GM12892 (cell line): ENCODE measurements at regions not wholly inside any gene's neighbourhood (a gene's known extent, or its start where the extent isn't known, plus 50 kb on each side); places are given as distances from the start of the nearest gene placed in this dataset.

Experiments used
- DNase-seq: peaks from one replicate; pipeline ENCODE4 v3.0.0; 2011; ENCODE audit not compliant: insufficient read length
- FAIRE-seq: peaks from 2 replicates; lab custom pipeline; 2011; peaks lifted over from hg19 to GRCh38; lab: Jason Lieb, UNC
- POLR2A ChIP-seq: IDR thresholded peaks from 2 replicates; pipeline ENCODE4 v1.6.1; 2011; ENCODE audit warnings: low read depth, low read length, control low read depth
- POLR2AphosphoS5 ChIP-seq: IDR thresholded peaks from 2 replicates; pipeline ENCODE4 v1.6.1; 2011; ENCODE audit warnings: low read depth, low read length, control low read depth
- TAF1 ChIP-seq: IDR thresholded peaks from 2 replicates; pipeline ENCODE4 v1.6.1; 2011; ENCODE audit warnings: low read depth, mild to moderate bottlenecking, control low read depth, low read length, borderline replicate concordance

DNA sequence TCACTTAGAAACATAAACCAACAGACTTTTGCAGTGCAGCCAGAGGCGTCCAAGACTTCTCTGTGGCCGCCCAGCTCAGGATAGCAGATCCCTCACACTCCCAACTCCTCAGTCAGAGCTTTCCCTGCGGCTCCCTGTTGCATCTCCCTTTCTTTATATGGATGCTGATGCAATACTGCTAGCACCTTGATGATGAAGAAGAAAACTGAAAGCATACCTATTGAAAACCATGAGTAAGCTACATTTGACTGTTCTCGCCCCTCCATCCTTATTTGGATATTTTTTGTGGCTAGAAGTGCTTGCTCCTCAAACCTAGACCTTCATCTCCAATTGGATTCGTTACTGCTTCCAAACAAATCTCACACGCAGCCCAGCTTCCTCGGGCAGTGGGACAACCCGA lies 57.3 kb upstream of the UBL3 start:
- TF ChIP-seq POLR2AphosphoS5: no peak
- no peak for TF ChIP-seq TAF1
- TF ChIP-seq POLR2A: no peak
- DNase-seq (no peak), FAIRE-seq (no peak)

DNA sequence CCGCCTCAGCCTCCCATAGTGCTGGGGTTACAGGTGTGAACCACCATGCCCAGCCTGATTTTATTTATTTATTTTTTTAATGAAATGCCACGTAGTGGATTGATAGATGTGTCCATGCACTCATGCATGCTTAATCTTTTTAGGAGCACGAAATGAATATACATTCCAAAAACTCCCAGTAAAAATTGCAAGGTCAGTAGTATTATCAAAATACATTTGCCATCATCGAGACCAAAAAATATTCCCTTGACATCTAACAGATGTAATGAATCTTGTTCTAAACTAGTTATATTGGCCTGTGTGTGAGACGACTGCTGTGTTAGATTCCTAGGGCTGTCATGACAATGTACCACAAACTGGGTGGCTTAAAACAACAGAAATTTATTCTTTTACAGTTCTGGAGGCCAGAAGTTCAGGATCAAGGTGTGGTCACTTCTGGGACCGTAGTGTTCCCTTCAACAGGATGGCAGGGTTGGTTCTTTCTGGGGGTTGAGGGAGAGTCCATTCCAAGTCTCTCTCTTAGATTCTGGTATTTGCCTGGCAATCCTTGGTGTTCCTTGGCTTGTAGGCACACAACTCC lies 56.1 kb upstream of the UBL3 start:
- FAIRE-seq (no peak), DNase-seq (no peak)
- no peak for TF ChIP-seq POLR2AphosphoS5
- TF ChIP-seq POLR2A: no peak
- TF ChIP-seq TAF1: no peak

DNA sequence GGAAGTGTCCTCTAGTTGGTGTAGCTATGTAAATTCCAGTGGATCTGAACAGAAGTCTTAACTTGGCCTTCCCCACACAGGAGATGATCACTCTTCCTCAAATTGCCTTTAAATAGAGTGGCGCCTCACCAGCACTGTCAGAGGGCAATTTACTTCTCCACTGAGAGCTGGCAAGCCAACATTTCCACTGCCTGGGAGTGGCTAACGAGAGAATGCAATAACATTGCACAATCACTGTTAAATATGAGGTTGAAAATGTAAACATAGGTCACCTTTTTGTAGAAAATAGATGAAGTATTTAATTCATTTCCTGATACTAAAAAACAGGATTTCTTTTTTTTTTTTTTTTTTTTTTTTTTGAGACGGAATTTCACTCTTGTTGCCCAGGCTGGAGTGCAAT lies 55.4 kb upstream of the UBL3 start:
- no peak for FAIRE-seq
- no peak for TF ChIP-seq TAF1
- TF ChIP-seq POLR2A: no peak
- no peak for TF ChIP-seq POLR2AphosphoS5
- no peak for DNase-seq

DNA sequence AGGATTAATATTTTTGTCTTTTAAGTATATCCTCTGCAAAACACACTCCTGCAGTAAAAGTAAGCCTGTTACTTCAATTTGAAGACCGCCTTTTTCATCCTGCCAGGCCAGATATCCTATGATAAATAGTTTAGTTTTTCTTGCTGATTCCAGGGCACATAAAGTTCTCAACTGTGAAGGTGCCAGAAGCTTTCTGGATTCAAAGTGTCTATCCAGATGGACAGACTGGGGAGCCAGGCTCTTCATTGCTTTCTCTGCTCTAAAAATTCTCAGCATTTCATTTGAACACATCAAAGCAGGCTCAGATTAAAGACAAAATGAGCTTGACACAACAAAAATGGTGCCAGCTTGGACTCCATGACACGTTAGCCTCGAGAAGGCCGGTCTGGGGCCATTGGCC lies 53.6 kb upstream of the UBL3 start:
- no peak for TF ChIP-seq POLR2AphosphoS5
- TF ChIP-seq TAF1: no peak
- no peak for TF ChIP-seq POLR2A
- FAIRE-seq (no peak), DNase-seq (no peak)

DNA sequence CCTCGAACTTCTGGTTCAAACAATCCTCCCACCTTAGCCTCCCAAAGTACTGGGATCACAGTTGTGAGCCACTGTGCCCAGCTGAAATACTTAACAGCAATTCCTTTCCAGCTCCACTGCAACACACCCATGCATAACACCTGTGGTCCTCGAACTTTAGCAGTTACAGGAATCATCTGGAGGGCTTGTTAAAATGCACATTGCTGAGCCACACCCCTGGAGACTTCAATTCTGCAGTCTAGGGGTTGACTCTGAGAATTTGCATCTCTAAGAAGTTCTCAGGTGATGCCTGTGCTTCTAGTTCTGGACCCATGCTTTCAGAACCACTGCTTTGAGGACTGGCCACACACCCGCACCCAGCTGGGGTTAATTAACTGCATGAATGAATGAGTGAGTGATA lies 53.1 kb upstream of the UBL3 start:
- TF ChIP-seq TAF1 (no peak), POLR2A (no peak), POLR2AphosphoS5 (no peak)
- DNase-seq (no peak), FAIRE-seq (no peak)

DNA sequence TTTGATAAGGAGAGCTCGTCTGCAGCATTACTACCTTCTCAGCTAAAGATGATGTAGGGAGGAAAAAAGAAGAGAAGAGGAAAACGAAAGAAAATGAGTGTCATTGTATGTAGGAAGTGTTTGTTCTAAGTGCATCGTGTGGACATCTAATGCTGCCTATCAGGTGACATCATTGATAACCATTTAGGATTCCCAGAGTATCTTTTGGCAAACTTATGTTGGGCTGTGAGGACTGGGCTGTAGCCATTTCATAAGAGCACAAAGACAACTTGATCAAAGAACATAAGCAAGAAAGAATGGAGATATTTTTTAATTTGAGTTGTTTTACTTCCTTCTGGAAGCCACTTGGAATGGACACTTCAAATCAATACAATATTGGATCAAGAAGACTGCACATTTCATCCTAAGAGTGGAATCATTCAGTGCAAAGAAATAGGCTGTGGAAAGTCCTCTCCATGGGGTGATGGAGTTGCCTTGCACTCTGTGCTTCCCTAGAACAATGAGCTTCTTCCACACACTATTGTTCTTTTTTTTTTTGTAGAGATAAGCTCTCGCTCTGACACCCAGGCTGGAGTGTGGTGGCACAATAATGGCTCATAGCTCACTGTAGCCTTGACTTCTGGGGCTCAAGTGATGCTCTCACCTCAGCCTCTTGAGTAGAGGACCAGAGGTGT lies 52.4 kb upstream of the UBL3 start:
- DNase-seq: no peak
- no peak for TF ChIP-seq TAF1
- no peak for TF ChIP-seq POLR2A
- no peak for TF ChIP-seq POLR2AphosphoS5
- no peak for FAIRE-seq

DNA sequence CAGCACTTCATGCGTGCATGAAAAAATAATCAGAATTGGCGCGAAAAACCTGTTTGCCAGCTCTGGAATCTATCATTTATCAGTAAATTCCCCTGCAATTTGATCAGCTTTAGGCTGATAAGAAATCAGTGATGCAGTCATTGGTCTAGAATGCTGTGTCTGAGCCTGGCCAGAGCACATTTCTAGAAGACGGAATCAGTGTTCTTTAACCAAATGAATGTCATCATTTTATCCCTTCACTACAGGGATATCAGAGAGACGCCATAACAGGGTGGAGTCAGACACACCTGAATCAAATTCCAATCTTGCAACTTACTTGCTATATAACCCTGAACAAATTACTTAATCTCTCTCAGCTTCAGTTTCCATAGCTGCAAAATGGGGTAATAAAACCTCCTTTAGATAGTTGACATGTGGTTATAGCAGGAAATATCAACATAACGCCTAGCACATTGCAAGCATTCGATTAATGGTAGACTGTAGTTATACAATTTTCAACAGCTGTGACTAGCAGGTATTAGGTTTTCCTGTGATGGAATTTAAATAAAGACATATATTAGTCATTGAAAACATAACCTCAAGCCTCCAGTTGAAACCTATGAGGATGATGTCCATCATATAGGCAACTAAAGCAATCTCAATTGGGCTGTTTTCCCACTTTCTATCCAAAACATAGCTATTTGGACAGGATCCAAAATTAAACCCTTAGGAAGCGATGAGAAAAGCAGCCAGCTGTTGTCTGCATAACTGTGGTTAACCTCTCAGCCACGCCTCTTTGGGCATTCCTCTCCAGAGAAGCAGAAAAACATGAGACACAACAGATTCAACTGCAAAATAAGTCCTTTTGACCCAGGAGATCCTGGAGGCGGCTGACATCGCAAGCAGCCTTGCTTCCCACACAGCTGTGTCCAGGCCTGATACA lies 51.6 kb upstream of the UBL3 start:
- no peak for FAIRE-seq
- no peak for DNase-seq
- TF ChIP-seq POLR2A (no peak), POLR2AphosphoS5 (no peak), TAF1 (no peak)
